ENCODE measurements at regions not wholly inside any gene's neighbourhood (a gene's known extent, or its start where the extent isn't known, plus 50 kb on each side); places are given as distances from the start of the nearest gene placed in this dataset.

DNA sequence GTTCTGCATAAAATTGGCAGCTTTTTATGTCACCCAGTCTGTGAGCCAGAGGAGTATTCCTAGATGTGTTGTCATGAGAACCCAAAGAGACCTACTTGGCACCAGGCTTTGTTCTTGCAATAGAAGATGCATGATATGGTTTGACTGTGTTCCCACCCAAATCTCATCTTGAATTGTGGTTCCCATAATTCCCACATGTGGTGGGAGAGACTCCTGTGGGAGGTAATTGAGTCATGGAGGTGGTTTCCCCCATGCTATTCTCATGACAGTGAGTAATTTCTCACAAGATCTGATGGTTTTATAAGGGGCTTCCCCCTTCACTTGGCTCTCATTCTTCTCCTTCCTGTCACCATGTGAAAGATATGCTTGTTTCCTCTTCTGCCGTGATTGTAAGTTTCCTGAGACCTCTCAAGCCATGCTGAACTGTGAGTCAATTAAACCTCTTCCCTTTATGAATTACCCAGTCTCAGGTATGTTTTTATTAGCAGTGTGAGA, 572.0 kb upstream of the ATP2B1 start:
- TF ChIP-seq CTCF (IDR thresholded peaks at IDR 0.05; ENCODE audit: insufficient read depth, low read depth, low read length) (no peak), EZH2 (IDR thresholded peaks at IDR 0.05; ENCODE audit: insufficient read depth, low read length) (no peak)
